ENCODE measurements at regions not wholly inside any gene's neighbourhood (a gene's known extent, or its start where the extent isn't known, plus 50 kb on each side); places are given as distances from the start of the nearest gene placed in this dataset.

- no peak for TF ChIP-seq CTCF (IDR thresholded peaks at IDR 0.05)
- Histone ChIP-seq H3K36me3 (ENCODE audit: insufficient read depth, low read length) (no peaks in the 10 kb centered on the region), H3K4me3 (ENCODE audit: low read length) (no peak overlapping the region), H3K4me1 (ENCODE audit: insufficient read depth, low read length) (no peaks in the 10 kb centered on the region), H3K27me3 (ENCODE audit: control insufficient read depth in 1 of 2, insufficient read depth in 2 of 2, low read length in 2 of 2) (no peaks in the 10 kb centered on the region), H3K27ac (ENCODE audit: low read depth in 1 of 2, low read length in 2 of 2) (no peak overlapping the region), H3K9me3 (ENCODE audit: control insufficient read depth in 1 of 2, insufficient read depth in 1 of 2, low read length in 2 of 2) (no peaks in the 10 kb centered on the region)
- Mint-ChIP-seq H3K36me3 (ENCODE audit: low read depth) (no peaks in the 10 kb centered on the region), H3K27ac (no peak overlapping the region), H3K27me3 (no peaks in the 10 kb centered on the region), H3K4me3 (no peak overlapping the region), H3K4me1 (ENCODE audit: low read depth) (no peaks in the 10 kb centered on the region), H3K9me3 (peaks cover 2% of the 10 kb centered on the region)
- POLR2A ChIA-PET, result no interaction called here
- intact Hi-C loops (cut with DNase I, micrococcal nuclease), result no loop called here
- DNase-seq (no peak), ATAC-seq (ENCODE audit: poor library complexity) (no peak)
- CTCF ChIA-PET, result no interaction called here
These were observed 1251.4 kb upstream of the CDH6 start for GRCh38 chr5:29942089-29942488.

DNA sequence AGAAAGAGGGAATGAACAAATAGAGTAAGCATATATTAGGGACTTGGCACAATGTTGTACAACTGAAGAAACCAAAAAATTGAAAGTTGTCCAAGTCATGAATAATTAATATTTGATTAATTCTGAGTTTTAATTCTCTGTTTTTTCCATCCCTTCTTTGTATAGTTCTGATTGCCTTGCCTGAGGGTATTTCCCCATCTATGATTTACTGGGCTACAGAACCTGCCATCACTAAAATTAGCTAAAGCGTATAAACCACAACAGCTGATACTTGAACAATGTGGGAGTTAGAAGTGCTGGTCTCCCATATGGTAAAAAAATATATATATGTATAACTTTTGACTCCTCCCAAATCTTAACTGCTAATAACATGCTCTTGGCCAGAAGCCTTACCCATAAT, 1253.5 kb upstream of the CDH6 start:
- Histone ChIP-seq H3K9me3 (ENCODE audit: control insufficient read depth in 1 of 2, insufficient read depth in 1 of 2, low read length in 2 of 2) (no peaks in the 10 kb centered on the region), H3K4me3 (ENCODE audit: low read length) (no peak overlapping the region), H3K36me3 (ENCODE audit: insufficient read depth, low read length) (no peaks in the 10 kb centered on the region), H3K4me1 (ENCODE audit: insufficient read depth, low read length) (no peaks in the 10 kb centered on the region), H3K27ac (ENCODE audit: low read depth in 1 of 2, low read length in 2 of 2) (no peak overlapping the region), H3K27me3 (ENCODE audit: control insufficient read depth in 1 of 2, insufficient read depth in 2 of 2, low read length in 2 of 2) (no peaks in the 10 kb centered on the region)
- Mint-ChIP-seq H3K4me3 (no peak overlapping the region), H3K9me3 (peaks cover 2% of the 10 kb centered on the region), H3K27ac (no peak overlapping the region), H3K36me3 (ENCODE audit: low read depth) (no peaks in the 10 kb centered on the region), H3K27me3 (no peaks in the 10 kb centered on the region), H3K4me1 (ENCODE audit: low read depth) (no peaks in the 10 kb centered on the region)
- no peak for TF ChIP-seq CTCF (IDR thresholded peaks at IDR 0.05)
- intact Hi-C loops (cut with DNase I, micrococcal nuclease), result no loop called here
- DNase-seq, result no peak
- CTCF ChIA-PET, result no interaction called here
- ATAC-seq (ENCODE audit: poor library complexity), result no peak
- POLR2A ChIA-PET, result no interaction called here

- no peaks in the 10 kb centered on the region for H3K9me3 ChIP-seq (ENCODE audit: control insufficient read depth in 1 of 2, insufficient read depth in 1 of 2, low read length in 2 of 2)
- Mint-ChIP-seq H3K9me3 (no peaks in the 10 kb centered on the region), H3K4me3 (no peak overlapping the region), H3K4me1 (ENCODE audit: low read depth) (no peaks in the 10 kb centered on the region), H3K27ac (no peak overlapping the region), H3K27me3 (no peaks in the 10 kb centered on the region), H3K36me3 (ENCODE audit: low read depth) (no peaks in the 10 kb centered on the region)
- no peak for TF ChIP-seq CTCF (IDR thresholded peaks at IDR 0.05)
- POLR2A ChIA-PET, result no interaction called here
- H3K27me3 ChIP-seq (ENCODE audit: control insufficient read depth in 1 of 2, insufficient read depth in 2 of 2, low read length in 2 of 2), result no peaks in the 10 kb centered on the region
- ATAC-seq (ENCODE audit: poor library complexity) (no peak), DNase-seq (no peak)
- H3K4me3 ChIP-seq (ENCODE audit: low read length), result no peak overlapping the region
- H3K27ac ChIP-seq (ENCODE audit: low read depth in 1 of 2, low read length in 2 of 2), result no peak overlapping the region
- intact Hi-C loops (cut with DNase I, micrococcal nuclease), result no loop called here
- CTCF ChIA-PET, result no interaction called here
- H3K36me3 ChIP-seq (ENCODE audit: insufficient read depth, low read length), result no peaks in the 10 kb centered on the region
- no peaks in the 10 kb centered on the region for H3K4me1 ChIP-seq (ENCODE audit: insufficient read depth, low read length)
These were observed 1258.1 kb upstream of the CDH6 start for GRCh38 chr5:29935371-29935770.

Measured in CD4-positive, alpha-beta T cell (primary cell).